Posterior cingulate gyrus (tissue), 11 donors: ENCODE measurements at regions not wholly inside any gene's neighbourhood (a gene's known extent, or its start where the extent isn't known, plus 50 kb on each side); places are given as distances from the start of the nearest gene placed in this dataset.
"Not testable (repeated sequence)": the region's sequence is repeated elsewhere in the genome, so short reads cannot be mapped to it uniquely, and the experiment has no call there.

Experiments
- DNase-seq, 10 donors: peaks; one replicate each; pipeline versions ENCODE4 v3.0.0 to v3.0.0-alpha.2; 2020 to 2021; ENCODE audit warnings: mixed read lengths in 3 of 10
- intact Hi-C: fragments of 100-400 bp; cut with DNase I; formaldehyde crosslinking; loops from one replicate; pipeline ENCODE4 v1.15.1; 2023

- intact Hi-C loops = no loop called here
- DNase-seq = no peak
These were observed 223.9 kb upstream of the ERCC4 start for GRCh38 chr16:13696017-13696416.

DNA sequence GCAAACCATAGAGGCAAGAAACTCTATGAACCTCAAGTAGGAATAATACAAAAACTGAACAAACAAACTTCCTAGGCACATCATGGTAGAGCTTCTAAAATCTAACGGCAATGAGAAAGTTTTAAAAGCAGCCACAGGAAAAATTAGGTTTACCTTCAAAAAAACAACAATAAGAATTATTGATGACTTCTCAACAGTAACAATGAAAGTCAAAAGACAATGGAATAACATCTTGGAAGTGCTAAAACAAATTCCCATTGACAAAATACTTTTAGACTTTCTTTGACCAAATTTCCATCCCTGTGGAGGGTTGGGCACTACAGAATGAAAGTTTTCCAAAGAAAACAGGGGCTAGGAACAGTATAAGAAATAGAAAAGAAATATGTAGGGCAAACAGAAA lies 222.9 kb upstream of the ERCC4 start:
- DNase-seq = no peak
- intact Hi-C loops = no loop called here

DNA sequence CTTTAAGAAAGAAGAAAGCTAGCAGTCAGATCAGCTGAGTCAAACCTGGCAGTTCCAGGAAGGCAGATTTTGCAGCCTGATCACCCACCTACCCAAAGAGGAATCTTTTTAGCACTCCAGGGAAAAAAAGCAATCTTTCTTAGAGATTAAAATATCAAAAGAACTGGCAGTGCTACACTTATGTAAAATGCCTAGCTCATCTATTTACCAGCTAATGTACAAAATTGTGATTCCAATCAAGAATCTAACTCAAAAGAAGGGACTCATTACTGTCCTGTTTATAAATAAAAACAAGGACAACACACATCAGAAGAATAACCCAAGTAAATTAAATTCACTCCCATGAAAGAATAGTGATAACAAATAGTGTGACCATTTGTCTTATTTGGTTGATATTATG lies 222.4 kb upstream of the ERCC4 start:
- intact Hi-C loops = no loop called here
- DNase-seq = no peak

GRCh38 chr16:13702614-13703013 lies 217.3 kb upstream of the ERCC4 start:
- intact Hi-C loops = no loop called here
- peak in 4 of 10 donors; percentile 9 to 80 (median 48) for DNase-seq

GRCh38 chr16:13708347-13709120 lies 211.4 kb upstream of the ERCC4 start:
- no peak for DNase-seq
- intact Hi-C loops = no loop called here

DNA sequence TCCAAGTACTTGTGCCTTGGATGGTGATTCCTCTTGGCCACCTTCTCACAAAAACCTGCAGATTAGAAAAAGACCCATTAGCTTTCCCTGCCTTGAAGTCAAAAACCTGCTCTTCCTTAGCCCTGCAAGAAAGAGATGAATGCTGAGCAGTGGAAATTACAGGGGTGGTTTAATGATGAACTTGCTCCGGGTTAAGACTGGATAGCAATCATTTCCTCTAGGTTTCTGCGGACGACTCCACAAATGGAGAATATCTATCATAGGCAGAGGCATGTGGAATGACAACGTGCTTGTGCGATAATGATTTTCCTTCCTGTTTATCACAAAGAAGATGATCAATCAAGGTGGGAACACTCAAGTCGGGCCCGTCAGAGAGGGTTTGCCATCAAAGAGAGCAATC lies 201.2 kb upstream of the ERCC4 start:
- DNase-seq = no peak
- intact Hi-C loops = no loop called here

DNA sequence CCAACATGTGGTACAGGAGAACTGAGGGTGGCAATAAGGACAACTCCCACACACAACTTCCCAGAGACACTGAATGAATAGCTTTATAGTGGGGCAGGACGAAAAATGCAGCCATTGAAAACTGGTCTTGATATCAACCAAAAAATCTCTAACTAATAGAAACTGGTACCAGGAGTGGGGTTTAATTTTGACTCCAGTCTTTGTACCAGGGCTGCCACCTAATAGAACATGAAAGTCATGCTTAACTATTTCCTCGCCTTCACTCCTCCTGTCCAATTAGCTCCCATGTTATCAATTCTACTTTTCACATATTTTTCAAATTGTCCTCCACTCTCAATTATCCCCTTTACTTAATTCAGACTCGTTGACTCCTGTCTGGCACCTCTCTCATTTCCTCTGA lies 192.0 kb upstream of the ERCC4 start:
- intact Hi-C loops = no loop called here
- DNase-seq = no peak

DNA sequence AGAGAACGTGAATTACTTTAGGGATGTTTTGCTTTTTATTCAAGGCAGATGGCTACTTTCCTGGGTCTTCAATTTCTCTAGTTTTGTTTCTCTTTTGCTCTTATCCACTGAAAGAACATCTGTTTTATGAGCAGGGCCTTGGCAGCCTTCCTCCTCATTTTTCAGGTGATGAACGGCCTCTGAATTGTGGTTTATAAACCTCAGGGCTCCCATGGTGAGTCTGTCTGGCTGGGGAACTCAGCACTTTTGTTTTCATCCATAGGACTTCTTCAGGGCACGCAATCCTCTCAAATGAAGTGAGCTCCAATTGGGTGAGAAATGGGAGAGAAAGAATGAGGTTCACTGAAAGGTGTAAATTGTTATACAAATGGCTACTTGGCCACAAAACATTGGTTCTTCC lies 186.4 kb upstream of the ERCC4 start:
- DNase-seq = no peak
- intact Hi-C loops = no loop called here

- DNase-seq, intact Hi-C loops: not testable (repeated sequence)
These were observed 180.2 kb upstream of the ERCC4 start for GRCh38 chr16:13739621-13740373.

- intact Hi-C loops = no loop called here
- no peak for DNase-seq
These were observed 177.0 kb upstream of the ERCC4 start for GRCh38 chr16:13742928-13743327.

DNA sequence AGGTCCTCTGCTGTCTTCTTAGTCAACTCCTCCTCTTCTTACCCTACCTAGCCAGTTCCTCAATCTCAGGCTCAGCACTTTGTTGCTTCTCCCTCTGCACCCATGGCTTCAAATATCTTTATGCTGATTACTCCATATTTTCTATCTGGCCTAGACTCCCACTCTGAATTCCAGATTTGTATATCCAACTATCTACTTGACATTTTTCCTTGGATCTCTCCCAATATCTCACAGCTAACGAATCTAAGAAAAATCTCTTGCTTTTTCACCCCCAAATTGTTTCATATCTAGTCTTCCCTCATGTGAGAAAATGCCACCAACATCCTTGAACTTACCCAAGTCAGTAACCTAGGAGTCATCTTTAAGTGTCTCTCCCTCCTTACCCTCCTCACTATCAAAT lies 176.4 kb upstream of the ERCC4 start:
- DNase-seq = no peak
- intact Hi-C loops = no loop called here

- intact Hi-C loops = no loop called here
- DNase-seq = no peak
These were observed 163.4 kb upstream of the ERCC4 start for GRCh38 chr16:13756411-13757140.

DNA sequence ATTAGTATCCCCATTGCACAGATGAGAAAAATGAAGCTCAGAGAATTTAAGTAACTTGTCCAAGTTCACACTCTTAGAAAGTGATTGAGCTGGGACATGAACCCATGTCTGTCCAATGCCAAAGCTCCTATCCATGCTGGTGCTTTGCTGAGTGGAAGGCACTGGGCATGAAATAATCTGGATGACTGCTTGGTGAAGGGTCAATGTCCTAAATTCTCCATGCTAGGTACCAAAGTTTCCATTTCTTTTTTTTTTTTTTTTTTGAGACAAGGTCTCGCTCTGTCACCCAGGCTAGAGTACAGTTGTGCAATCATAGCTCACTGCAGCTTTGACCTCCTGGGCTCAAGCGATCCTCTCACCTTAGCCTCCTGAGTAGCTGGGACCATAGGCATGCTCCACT lies 153.6 kb upstream of the ERCC4 start:
- no peak for DNase-seq
- intact Hi-C loops = loop anchor here (10.0 kb wide), 1 partner anchor 108 kb away; no protein-coding TSS in a partner anchor

DNA sequence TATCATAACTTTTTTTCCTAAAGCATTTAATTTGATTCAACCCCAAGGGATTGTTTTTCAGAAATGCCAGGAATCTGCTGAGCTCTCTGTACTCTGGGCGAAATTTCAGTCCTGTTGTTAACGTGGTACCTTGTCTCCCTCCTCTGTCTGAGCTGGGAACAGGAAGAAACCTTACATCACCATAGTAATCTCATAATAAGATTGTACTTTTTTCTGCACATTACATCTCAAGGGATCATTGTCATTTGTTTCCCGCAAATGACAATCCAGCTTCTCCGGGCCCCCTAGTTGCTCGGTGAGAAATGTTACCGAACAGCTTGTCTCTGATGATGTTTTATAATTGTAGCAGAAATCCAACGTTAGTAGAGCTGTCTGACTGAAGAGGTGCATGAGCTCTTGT lies 152.7 kb upstream of the ERCC4 start:
- DNase-seq = no peak
- intact Hi-C loops = loop anchor here (10.0 kb wide), 1 partner anchor 108 kb away; no protein-coding TSS in a partner anchor

GRCh38 chr16:13768471-13768870 lies 151.5 kb upstream of the ERCC4 start:
- no peak for DNase-seq
- intact Hi-C loops = loop anchor here (10.0 kb wide), 1 partner anchor 106 kb away; no protein-coding TSS in a partner anchor

GRCh38 chr16:13770436-13770835 lies 149.5 kb upstream of the ERCC4 start:
- DNase-seq = no peak
- intact Hi-C loops = no loop called here

GRCh38 chr16:13772782-13773181 lies 147.2 kb upstream of the ERCC4 start:
- intact Hi-C loops = no loop called here
- DNase-seq = no peak

GRCh38 chr16:13779676-13780075 lies 140.3 kb upstream of the ERCC4 start:
- intact Hi-C loops = no loop called here
- no peak for DNase-seq

DNA sequence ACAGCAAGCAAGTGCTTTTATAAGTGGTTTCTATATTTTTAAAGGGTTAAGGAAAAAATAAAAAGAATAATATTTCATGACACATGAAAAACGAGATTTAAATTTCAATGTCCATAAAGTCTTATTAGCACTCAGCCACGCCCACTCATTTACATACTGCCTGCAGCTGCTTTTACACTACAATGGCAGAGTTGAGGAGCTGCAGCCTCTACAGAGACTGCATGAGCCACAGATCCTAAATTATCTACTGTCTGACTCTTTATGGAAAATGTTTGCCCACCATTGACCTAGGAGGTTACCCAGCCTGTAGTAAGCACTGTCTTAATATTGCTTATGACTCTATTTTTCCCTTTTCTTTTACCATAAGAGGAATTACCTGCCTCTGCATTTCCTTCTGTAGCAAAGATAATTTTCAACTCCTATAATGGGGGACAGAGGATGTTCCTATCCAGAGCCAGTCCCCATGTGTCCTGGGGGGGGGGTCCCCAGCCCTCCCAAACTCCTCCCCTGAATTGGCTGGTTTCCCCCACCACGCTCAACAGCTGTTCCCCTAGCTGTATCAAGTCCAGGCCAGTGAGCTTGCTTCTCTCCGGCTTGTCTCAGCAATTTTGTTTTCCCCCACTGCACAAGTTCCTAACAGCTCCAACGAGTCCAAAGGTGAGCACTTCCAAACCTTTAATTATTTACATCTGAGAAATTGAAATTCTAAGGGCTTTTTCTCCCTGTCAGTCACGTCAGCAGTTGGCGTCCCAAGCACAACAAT lies 139.4 kb upstream of the ERCC4 start:
- DNase-seq = no peak
- intact Hi-C loops = no loop called here

DNA sequence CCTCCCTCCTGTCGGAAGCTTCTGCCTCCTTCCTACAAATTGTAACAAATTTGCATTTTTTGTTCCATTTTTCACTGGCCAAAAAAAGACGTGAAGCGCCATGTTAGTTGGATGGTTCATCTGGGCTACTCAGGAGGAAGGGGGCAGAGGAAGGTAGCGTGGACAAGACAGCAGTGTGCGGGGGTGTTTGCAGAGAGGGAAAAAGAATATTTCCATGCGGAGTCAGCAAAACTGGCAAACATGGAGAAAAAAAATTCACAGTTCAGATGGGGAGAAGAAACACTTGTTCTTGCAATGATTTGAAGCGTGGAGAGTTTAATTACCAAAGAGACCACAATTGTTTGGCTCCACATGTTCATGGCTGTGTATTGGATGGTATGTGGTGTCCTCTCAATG lies 138.8 kb upstream of the ERCC4 start:
- peak in 3 of 10 donors; percentile 10 to 69 (median 16) for DNase-seq
- intact Hi-C loops = no loop called here
